ENCODE measurements at regions not wholly inside any gene's neighbourhood (a gene's known extent, or its start where the extent isn't known, plus 50 kb on each side); places are given as distances from the start of the nearest gene placed in this dataset.

- no peaks in the 10 kb centered on the region for H3K9me3 ChIP-seq
- intact Hi-C loops (cut with DNase I), result no loop called here
- TF ChIP-seq CTCF (IDR thresholded peaks at IDR 0.05), result no peak
- ATAC-seq (no peak), DNase-seq (no peak)
- H3K4me3 ChIP-seq, result no peak overlapping the region
- no peaks in the 10 kb centered on the region for H3K4me1 ChIP-seq
- H3K27me3 ChIP-seq, result no peaks in the 10 kb centered on the region
- no peaks in the 10 kb centered on the region for H3K36me3 ChIP-seq
- H3K27ac ChIP-seq, result no peak overlapping the region
Measured at GRCh38 chr2:6641956-6642355, 223.8 kb downstream of the CMPK2 start.

DNA sequence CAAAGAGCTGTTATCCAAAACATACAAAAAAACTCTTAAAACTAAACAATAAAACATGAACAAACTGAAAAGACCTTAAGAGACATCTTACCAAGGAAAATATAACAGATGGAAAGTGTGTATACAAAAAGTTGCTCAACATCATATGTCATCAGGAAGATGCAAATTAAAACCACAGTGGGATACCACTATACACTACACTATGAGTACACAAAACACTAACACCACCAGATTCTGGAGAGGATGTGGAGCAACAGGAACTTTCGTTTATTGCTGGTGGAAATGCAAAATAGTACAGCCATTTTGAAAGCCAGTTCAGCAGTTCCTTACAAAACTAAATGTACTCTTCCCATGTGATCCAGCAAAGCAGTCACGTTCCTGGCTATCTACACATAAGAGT is 221.4 kb downstream of the CMPK2 start:
- H3K36me3 ChIP-seq, result no peaks in the 10 kb centered on the region
- H3K4me3 ChIP-seq, result no peak overlapping the region
- intact Hi-C loops (cut with DNase I), result no loop called here
- DNase-seq (no peak), ATAC-seq (no peak)
- TF ChIP-seq CTCF (IDR thresholded peaks at IDR 0.05), result no peak
- no peak overlapping the region for H3K27ac ChIP-seq
- no peaks in the 10 kb centered on the region for H3K4me1 ChIP-seq
- no peaks in the 10 kb centered on the region for H3K9me3 ChIP-seq
- H3K27me3 ChIP-seq, result no peaks in the 10 kb centered on the region

GRCh38 chr2:6645004-6645403 is 220.7 kb downstream of the CMPK2 start:
- ATAC-seq (no peak), DNase-seq (no peak)
- Histone ChIP-seq H3K36me3 (no peaks in the 10 kb centered on the region), H3K27ac (no peak overlapping the region), H3K9me3 (no peaks in the 10 kb centered on the region), H3K4me3 (no peak overlapping the region), H3K27me3 (no peaks in the 10 kb centered on the region), H3K4me1 (no peaks in the 10 kb centered on the region)
- TF ChIP-seq CTCF (IDR thresholded peaks at IDR 0.05), result no peak
- intact Hi-C loops (cut with DNase I), result no loop called here

DNA sequence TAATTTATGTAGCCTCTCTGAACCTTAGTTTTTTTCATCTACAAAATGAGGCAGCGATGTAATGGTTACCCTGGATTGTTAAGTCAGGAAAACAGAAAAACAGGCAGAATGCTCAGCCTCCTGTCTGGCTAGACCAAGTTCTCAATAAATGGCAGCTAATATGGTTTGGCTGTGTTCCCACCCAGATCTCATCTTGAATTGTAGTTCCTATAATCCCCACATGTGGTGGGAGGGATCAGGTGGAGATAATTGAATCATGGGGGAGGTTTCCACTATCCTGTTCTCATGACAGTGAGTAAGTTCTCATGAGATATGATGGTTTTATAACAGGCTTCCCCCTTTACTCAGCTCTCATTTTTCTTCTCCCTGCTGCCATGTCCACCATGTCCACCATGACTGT is 220.0 kb downstream of the CMPK2 start:
- no peak for DNase-seq
- no peak for TF ChIP-seq CTCF (IDR thresholded peaks at IDR 0.05)
- Histone ChIP-seq H3K36me3 (no peaks in the 10 kb centered on the region), H3K27ac (no peak overlapping the region), H3K9me3 (no peaks in the 10 kb centered on the region), H3K4me1 (no peaks in the 10 kb centered on the region), H3K27me3 (no peaks in the 10 kb centered on the region), H3K4me3 (no peak overlapping the region)
- no peak for ATAC-seq
- intact Hi-C loops (cut with DNase I), result no loop called here

DNA sequence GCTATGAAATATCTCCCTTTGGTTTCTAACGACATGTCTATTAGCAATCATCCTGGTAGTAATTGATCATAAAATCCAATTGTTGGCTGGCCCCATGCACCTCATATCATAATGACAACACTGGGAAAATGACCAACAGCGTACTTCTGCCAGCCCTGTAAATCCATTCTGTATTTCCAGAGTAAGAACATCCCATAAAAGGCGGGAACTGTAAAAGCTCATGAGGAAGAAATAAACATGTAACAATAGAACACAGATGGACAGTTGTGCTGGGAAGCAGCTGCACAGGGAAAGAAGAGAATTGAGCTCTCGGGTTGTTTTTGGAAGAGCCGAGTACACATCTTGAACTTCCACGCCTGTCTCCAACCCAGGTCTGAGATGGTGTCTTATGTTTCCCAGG is 218.7 kb downstream of the CMPK2 start:
- no peaks in the 10 kb centered on the region for H3K9me3 ChIP-seq
- no peaks in the 10 kb centered on the region for H3K27me3 ChIP-seq
- intact Hi-C loops (cut with DNase I), result no loop called here
- ATAC-seq (no peak), DNase-seq (no peak)
- H3K36me3 ChIP-seq, result no peaks in the 10 kb centered on the region
- TF ChIP-seq CTCF (IDR thresholded peaks at IDR 0.05), result no peak
- no peak overlapping the region for H3K4me3 ChIP-seq
- H3K27ac ChIP-seq, result no peak overlapping the region
- no peaks in the 10 kb centered on the region for H3K4me1 ChIP-seq

DNA sequence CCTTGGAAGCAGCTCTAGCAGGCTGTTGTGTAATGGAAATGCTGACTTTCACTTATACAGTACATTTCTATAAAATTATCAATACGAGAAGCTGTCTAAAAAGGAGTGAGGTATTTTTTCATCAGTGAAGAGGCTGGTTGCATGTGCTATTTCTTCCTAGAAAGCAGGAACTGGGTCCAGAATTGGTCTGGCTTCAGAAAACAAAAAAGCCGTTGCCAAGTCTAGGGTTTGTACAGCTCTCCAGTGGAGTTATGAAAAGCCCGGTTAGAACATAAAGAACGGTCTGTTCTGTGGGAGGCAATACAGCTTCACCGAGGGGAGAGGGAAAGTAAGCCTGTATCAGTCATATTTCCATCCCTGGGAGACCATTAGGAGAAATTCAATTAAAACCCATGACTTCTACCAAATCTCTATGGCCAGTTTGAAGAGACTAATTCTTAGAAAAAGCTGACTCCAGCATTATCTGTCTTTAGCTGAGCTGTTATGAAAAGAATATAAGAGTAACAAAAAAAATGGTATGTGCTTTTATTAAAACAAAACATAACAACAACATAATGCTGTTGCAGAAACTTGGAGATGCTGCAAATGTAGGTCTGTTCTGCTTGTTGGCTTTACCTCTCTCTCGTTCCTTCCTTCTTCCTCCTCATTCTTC is 217.0 kb downstream of the CMPK2 start:
- TF ChIP-seq CTCF (IDR thresholded peaks at IDR 0.05), result no peak
- H3K27ac ChIP-seq, result no peak overlapping the region
- intact Hi-C loops (cut with DNase I), result no loop called here
- peak; percentile 57 for ATAC-seq
- H3K9me3 ChIP-seq, result no peaks in the 10 kb centered on the region
- H3K4me3 ChIP-seq, result no peak overlapping the region
- no peak for DNase-seq
- no peaks in the 10 kb centered on the region for H3K4me1 ChIP-seq
- no peaks in the 10 kb centered on the region for H3K36me3 ChIP-seq
- no peaks in the 10 kb centered on the region for H3K27me3 ChIP-seq
